Keratinocyte (primary cell): ENCODE measurements at regions not wholly inside any gene's neighbourhood (a gene's known extent, or its start where the extent isn't known, plus 50 kb on each side); places are given as distances from the start of the nearest gene placed in this dataset.

ENCODE experiments used
- DNase-seq: peaks from one replicate; pipeline ENCODE4 v3.0.0-alpha.2; 2011; ENCODE audit warnings: low read depth, missing footprints, low spot score
- FAIRE-seq: peaks from 2 replicates; lab custom pipeline; 2011; peaks lifted over from hg19 to GRCh38; lab: Jason Lieb, UNC
- H2AFZ ChIP-seq: 2 replicates; pipeline ENCODE4 v1.6.0; 2012; ENCODE audit warnings: low read length, control low read depth, inconsistent platforms; ENCODE audit not compliant: control insufficient read depth
- H3K27ac ChIP-seq: 2 replicates; pipeline ENCODE4 v1.5.1; 2011; ENCODE audit warnings: low read length; ENCODE audit not compliant: control insufficient read depth, insufficient read depth
- H3K27me3 ChIP-seq: 3 replicates; pipeline ENCODE4 v1.6.0; 2011; ENCODE audit warnings: low read length; ENCODE audit not compliant: control insufficient read depth, insufficient read depth; ENCODE audit errors: extremely low read depth
- H3K36me3 ChIP-seq, 2 experiments: 2 replicates in 1 of 2; 3 replicates in 1 of 2; pipeline ENCODE4 v1.5.1; 2011; ENCODE audit warnings: low read length in 2 of 2, mild to moderate bottlenecking in 1 of 2; ENCODE audit not compliant: control insufficient read depth in 2 of 2, insufficient read depth in 2 of 2; ENCODE audit errors: extremely low read depth in 1 of 2
- H3K4me1 ChIP-seq: 3 replicates; pipeline ENCODE4 v1.5.1; 2011; ENCODE audit warnings: low read length; ENCODE audit not compliant: control insufficient read depth, insufficient read depth; ENCODE audit errors: extremely low read depth
- H3K4me2 ChIP-seq: 3 replicates; pipeline ENCODE4 v1.6.0; 2011; ENCODE audit warnings: low read depth, low read length; ENCODE audit not compliant: control insufficient read depth, insufficient read depth; ENCODE audit errors: extremely low read depth
- H3K4me3 ChIP-seq, 3 experiments: fragments of 200-600 bp in 1 of 3; sonication (generic) in 1 of 3; 2 replicates in 2 of 3; 3 replicates in 1 of 3; pipeline ENCODE4 v1.5.1; 2011 to 2016; ENCODE audit warnings: low read length in 3 of 3, mild to moderate bottlenecking in 3 of 3, control low read depth in 2 of 3, inconsistent platforms in 1 of 3, low read depth in 1 of 3, mixed read lengths in 1 of 3, mixed run types in 1 of 3, moderate library complexity in 1 of 3; ENCODE audit not compliant: control insufficient read depth in 2 of 3, insufficient read depth in 2 of 3; ENCODE audit errors: extremely low read depth in 1 of 3
- H3K79me2 ChIP-seq: 2 replicates; pipeline ENCODE4 v1.6.0; 2012; ENCODE audit warnings: low read length; ENCODE audit not compliant: control insufficient read depth, insufficient read depth
- H3K9ac ChIP-seq: 3 replicates; pipeline ENCODE4 v1.6.0; 2011; ENCODE audit warnings: low read length; ENCODE audit not compliant: control insufficient read depth, insufficient read depth; ENCODE audit errors: extremely low read depth
- H3K9me1 ChIP-seq: 3 replicates; pipeline ENCODE4 v1.6.0; 2011; ENCODE audit warnings: low read length; ENCODE audit not compliant: control insufficient read depth, insufficient read depth; ENCODE audit errors: extremely low read depth
- H3K9me3 ChIP-seq: 2 replicates; pipeline ENCODE4 v1.5.1; 2012; ENCODE audit warnings: low read depth, low read length; ENCODE audit not compliant: control insufficient read depth
- H4K20me1 ChIP-seq: 3 replicates; pipeline ENCODE4 v1.6.0; 2011; ENCODE audit warnings: low read length; ENCODE audit not compliant: control insufficient read depth, insufficient read depth; ENCODE audit errors: extremely low read depth
- EZH2 ChIP-seq: IDR thresholded peaks from one replicate; pipeline ENCODE4 v1.6.1; 2012; ENCODE audit warnings: inconsistent platforms, mild to moderate bottlenecking, low read length, moderate library complexity
- dilution Hi-C: fragments of 300-500 bp; cut with MboI; formaldehyde crosslinking; loops from one replicate; pipeline ENCODE4 v1.7.0; 2020; ENCODE audit warnings: low sequenced_read_pairs; ENCODE audit not compliant: extremely low pct_ligation_motif_present
- TF ChIP-seq, protein P1 (sequence below), 3 experiments: IDR thresholded peaks in 1 of 3; conservative IDR thresholded peaks in 1 of 3; optimal IDR thresholded peaks in 1 of 3; 2 replicates in 2 of 3; 3 replicates in 1 of 3; pipeline versions ENCODE3 to v1.5.1; 2011; ENCODE audit warnings: low read length in 3 of 3, mild to moderate bottlenecking in 3 of 3, moderate library complexity in 2 of 3, control low read depth in 1 of 3, inconsistent platforms in 1 of 3; ENCODE audit not compliant: insufficient read depth in 2 of 3; ENCODE audit errors: extremely low read depth in 1 of 3

DNA sequence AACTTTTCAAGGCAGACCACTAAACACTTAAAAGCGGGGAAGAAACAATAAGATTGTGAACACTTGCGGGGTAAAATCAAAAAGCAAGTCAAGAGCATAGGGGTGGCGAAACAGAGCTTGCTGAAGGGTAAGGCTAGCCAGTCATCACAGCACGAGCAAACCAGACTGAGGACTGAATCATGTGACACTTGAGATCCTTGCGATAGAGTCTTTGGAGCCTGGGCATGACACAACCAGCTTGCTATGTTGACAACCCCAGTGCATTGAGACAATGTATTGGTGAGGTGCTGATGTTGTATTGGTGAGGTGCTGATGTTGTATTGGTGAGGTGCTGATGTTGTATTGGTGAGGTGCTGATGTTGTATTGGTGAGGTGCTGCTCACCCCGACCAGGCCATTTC, 72.3 kb downstream of the SLIT2 start:
- DNase-seq (no peak), FAIRE-seq (no peak)
- Histone ChIP-seq H3K9me3 (no peaks in the 10 kb centered on the region), H3K79me2 (peaks cover 6% of the 10 kb centered on the region), H3K27ac (no peak overlapping the region), H3K9me1 (no peaks in the 10 kb centered on the region), H3K27me3 (no peaks in the 10 kb centered on the region), H3K9ac (no peak overlapping the region), H3K36me3 (no peaks in the 10 kb centered on the region), H4K20me1 (no peaks in the 10 kb centered on the region), H3K4me1 (no peaks in the 10 kb centered on the region), H2AFZ (no peak overlapping the region), H3K4me3 (no peak overlapping the region), H3K4me2 (no peak overlapping the region)
- TF ChIP-seq, protein P1, sequence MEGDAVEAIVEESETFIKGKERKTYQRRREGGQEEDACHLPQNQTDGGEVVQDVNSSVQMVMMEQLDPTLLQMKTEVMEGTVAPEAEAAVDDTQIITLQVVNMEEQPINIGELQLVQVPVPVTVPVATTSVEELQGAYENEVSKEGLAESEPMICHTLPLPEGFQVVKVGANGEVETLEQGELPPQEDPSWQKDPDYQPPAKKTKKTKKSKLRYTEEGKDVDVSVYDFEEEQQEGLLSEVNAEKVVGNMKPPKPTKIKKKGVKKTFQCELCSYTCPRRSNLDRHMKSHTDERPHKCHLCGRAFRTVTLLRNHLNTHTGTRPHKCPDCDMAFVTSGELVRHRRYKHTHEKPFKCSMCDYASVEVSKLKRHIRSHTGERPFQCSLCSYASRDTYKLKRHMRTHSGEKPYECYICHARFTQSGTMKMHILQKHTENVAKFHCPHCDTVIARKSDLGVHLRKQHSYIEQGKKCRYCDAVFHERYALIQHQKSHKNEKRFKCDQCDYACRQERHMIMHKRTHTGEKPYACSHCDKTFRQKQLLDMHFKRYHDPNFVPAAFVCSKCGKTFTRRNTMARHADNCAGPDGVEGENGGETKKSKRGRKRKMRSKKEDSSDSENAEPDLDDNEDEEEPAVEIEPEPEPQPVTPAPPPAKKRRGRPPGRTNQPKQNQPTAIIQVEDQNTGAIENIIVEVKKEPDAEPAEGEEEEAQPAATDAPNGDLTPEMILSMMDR (optimal IDR thresholded peaks at IDR 0.05 in 1 of 3, IDR thresholded peaks at IDR 0.05 in 1 of 3, conservative IDR thresholded peaks at IDR 0.05 in 1 of 3; ENCODE audit: extremely low read depth in 1 of 3, insufficient read depth in 2 of 3, low read length in 3 of 3): no peak
- TF ChIP-seq EZH2: no peak
- dilution Hi-C loops: no loop called here

DNA sequence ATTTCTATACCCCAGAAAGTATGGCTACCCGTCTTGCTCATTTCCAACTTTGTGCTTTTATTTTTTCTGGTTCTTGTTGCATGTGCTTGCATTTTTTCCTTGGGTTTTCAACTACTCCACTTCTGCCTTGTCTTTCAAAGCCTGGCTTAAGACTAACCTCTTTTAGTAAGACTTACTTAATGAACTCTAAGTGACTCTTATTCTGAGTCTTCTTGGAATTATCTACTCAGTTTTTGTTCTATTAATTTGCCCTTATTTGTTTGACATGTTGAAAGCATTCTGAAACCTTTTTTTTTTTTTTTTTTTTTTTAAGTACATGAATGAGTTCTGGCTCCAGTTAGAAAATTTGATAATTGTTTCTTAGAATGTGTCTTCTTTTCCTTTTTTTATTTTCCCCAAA, 74.8 kb downstream of the SLIT2 start:
- no peak for TF ChIP-seq EZH2
- TF ChIP-seq, protein P1 (optimal IDR thresholded peaks at IDR 0.05 in 1 of 3, IDR thresholded peaks at IDR 0.05 in 1 of 3, conservative IDR thresholded peaks at IDR 0.05 in 1 of 3; ENCODE audit: extremely low read depth in 1 of 3, insufficient read depth in 2 of 3, low read length in 3 of 3): no peak
- peaks cover 6% of the 10 kb centered on the region for H3K79me2 ChIP-seq
- no peaks in the 10 kb centered on the region for H3K4me1 ChIP-seq
- no peak overlapping the region for H3K27ac ChIP-seq
- dilution Hi-C loops: no loop called here
- H4K20me1 ChIP-seq: no peaks in the 10 kb centered on the region
- DNase-seq (no peak), FAIRE-seq (no peak)
- no peak overlapping the region for H3K9ac ChIP-seq
- H3K36me3 ChIP-seq: no peaks in the 10 kb centered on the region
- H3K9me1 ChIP-seq: no peaks in the 10 kb centered on the region
- no peak overlapping the region for H3K4me3 ChIP-seq
- H3K9me3 ChIP-seq: no peaks in the 10 kb centered on the region
- no peaks in the 10 kb centered on the region for H3K27me3 ChIP-seq
- no peak overlapping the region for H2AFZ ChIP-seq
- no peak overlapping the region for H3K4me2 ChIP-seq
